Right kidney (tissue), 1 donor: ENCODE measurements at regions not wholly inside any gene's neighbourhood (a gene's known extent, or its start where the extent isn't known, plus 50 kb on each side); places are given as distances from the start of the nearest gene placed in this dataset.
A peak's percentile ranks its signal among the peaks of the same experiment; 100 is the strongest.

Experiments used
- DNase-seq: peaks from one replicate; pipeline ENCODE4 v3.0.0-alpha.2; 2016

DNA sequence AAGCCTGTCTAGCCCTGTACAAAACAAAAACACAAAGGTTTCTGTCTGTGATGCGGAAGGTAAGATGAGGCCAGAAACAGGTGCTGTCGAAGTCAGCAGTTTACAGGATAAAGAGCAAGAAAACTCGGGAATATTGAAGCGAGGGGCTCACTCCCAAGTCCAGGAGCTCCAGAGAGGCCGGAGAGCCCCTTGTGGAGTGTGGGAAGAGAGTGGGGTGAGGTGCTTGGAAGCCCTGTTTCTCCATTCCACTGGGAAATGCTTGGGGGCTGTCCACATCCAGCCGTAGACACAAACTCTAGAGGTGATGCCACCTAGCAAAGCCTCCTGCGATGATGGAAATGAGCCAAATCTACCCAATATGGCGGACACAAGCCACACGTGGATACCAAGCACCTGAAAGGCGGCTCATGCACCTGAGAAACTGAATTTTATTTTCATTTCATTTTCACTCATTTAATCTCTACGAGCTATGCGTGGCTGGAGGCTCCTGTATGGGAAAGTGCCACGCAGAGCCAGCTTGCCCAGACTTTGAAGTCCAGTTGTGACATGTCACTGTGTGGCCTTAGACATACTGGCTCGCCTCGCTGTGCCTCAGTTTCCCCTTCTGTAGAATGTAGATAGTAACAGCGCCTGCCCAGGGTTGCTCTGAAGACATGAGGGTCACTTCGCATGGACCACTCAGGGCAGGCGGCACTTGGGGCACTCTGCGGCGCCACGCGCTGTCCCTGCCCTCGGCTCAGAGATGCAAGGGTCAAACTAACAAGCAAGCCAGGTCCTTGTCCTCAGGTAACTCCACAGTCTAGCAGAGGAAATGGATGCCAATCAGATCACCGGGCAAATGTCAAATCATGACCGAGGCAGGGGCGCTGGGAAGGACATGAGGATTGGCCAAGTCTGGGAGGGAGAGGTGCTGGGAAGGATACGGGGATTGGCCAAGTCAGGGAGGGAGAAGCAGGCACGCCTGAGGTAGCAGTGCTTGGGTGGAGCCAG lies 684.7 kb downstream of the TBC1D22A start:
- DNase-seq, result no peak

DNA sequence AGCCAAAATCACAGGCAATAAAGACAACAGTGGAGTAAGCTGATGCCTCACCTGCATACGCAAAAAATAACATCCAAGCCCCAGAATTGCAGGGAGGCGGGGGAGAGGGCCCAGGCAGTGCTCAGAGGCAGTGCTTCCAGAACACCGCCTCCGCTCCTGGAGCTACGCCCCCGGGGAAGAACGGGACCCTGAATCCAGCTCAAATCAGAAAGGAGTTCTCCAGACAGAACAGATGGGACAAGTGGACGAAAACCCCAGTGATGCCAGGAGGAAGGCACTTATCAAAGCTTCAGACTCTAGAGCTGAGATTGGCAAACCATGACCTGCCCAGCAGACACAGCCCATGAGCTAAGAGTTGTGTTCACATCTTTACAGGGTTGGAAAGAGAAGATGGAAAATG lies 683.9 kb downstream of the TBC1D22A start:
- DNase-seq, result peak; percentile 10

DNA sequence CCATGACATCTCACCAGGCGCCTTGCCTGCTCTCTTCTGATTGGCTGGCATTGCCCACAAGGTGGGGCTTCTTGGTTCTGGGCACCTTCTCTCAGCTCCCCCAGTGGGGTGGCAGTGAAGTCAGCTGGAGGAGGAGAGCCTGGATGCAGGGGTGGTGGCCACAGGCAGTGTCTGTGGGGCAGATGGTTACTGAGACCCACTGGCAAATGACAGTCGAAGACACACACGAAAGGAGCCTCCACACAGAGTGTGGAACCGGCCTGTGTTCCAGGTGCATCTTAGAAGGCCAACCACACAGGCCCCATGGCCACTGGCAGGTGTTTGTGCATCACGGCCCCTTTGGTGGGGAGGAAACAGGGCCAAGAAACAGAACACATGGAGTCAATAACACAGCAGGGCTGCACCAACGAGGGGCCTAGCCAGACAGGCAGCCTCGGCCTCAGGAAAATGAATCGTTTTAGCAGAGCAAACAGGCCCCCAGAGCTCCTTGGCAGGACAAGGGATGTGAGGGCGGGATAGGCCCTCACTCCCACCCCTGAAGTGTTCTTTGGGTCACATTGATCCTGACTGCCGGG lies 683.4 kb downstream of the TBC1D22A start:
- DNase-seq, result no peak

DNA sequence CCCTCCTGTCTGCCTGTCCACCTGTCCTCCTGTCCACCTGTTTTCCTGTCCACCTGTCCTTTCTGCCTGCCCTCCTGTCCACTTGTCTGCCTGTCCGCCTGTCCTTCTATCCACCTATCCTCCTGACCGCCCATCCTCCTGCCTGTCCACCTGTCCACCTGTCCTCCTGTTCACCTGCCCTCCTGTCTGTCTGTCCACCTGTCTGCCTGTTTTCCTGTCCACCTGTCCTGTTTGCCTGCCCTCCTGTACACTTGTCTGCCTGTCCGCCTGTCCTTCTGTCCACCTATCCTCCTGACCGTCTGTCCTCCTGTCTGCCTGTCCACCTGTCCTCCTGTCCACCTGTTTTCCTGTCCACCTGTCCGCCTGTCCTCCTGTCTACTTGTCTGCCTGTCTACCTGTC lies 682.8 kb downstream of the TBC1D22A start:
- DNase-seq, result no peak

DNA sequence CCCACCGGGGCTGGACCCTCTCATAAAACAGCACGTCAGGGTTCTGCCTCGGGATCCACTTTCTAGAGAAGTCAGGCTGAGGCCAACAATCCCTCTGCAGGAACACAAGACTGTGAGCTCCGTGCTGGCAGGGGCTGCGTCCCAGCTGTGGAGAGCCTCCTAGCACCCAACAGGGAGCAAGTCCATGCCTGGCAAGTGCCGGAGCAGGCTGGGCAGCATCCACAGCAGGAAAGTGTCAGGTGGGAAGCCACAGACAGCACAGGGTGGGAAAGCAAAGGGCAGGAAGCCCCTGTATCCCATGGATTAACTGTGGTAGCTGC lies 682.3 kb downstream of the TBC1D22A start:
- DNase-seq, result no peak

DNA sequence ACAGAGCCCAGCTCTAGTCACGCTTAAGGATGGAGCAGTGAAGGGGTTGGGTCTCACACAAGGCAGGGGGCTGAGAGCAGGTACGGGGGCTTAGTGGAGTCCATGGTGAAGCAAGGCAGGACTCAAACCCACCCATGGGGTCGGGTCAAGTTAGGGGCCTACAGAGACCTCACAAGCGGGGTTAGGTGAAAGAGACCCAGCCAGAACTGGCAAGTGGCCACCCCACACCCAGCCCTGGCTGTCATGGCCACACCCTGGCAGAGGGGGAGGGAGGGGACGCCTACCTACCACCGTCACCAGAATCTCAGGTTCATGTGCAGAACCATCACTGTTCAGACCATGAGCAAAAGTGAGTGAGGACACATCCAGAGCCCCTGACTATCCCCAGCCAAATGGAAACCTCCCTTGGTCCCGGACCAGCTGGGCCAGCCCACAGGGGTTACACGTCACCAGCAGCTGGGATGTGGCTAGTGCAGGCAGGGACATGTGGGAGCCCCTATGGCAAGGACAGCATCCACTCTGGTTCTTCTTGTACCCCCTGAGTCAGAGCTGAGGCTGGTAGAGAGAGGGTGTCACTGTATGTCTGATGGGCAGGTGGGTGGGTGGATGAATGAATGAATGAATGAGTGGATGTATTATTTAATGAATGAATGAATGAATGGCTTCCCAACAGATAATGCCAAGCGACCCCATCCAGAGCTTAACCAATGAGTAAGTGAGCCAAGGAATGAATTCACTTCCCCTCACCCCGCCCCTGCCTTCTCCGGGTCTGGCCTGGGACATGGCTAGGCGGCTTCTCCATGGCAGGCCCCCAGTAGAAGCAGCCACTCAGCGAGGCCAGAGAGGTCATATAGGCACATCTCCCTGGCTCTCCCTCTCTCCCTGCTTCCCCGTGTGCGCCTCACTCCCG lies 681.6 kb downstream of the TBC1D22A start:
- DNase-seq, result no peak

DNA sequence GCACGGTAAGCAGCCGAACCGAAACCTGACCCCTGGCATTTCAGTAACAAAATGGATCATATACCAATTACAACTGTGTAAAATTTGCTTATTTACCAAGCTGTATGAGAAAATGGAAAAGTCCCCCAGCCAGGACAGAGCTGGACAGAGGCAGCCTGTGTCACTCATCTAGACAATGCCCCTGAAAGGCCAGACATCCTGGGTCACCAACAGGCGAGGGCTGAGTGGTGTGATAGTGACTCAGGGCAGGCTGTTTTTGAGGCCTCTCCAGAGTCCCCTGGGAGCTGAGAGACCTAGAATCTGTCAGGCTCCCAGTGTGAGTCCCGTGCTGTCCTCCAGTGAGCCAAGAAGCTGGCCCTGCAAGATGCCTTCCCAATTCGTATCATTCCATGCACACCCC lies 680.4 kb downstream of the TBC1D22A start:
- no peak for DNase-seq

GRCh38 chr22:47439643-47440265 lies 677.3 kb downstream of the TBC1D22A start:
- no peak for DNase-seq

GRCh38 chr22:47437636-47438035 lies 675.2 kb downstream of the TBC1D22A start:
- DNase-seq, result no peak

DNA sequence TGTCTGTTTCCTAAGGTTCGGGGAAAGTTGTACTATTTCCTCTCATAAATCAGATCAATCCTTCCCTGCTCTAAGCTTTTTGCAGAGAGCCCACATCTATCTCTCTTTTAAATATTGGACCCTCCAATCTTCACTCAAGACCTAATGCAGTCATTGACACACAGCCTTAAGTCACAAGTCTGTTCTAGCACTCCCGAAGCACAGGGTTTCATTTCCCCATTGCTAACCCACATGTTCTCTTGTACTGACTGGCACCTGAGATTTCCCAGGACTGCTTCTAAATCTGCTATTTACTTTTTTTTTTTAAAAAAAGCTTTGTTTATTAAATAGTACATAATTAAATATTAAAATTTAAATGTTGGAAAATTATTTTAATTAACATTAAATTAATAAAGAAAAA lies 674.7 kb downstream of the TBC1D22A start:
- no peak for DNase-seq

DNA sequence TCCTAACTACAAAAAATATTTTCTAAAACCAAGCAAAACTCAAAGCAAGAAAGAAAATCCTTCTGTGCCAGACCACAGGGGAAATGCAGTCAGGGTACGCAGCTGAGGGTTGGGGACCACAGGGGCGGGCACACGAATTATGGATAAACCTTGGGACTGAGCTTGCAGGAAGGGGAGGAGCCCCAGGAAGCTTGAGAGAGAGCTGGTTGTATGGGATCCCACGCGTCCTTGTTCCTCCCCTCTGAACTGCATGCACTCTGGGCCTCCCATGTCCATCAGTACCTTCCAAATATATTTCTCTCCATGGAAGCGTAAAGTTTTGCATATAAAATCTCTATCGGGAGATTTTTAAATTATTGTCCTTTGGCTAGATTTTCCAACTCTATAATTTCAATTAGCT lies 673.4 kb downstream of the TBC1D22A start:
- no peak for DNase-seq

- no peak for DNase-seq
Measured at GRCh38 chr22:47435204-47435487, 672.7 kb downstream of the TBC1D22A start.

GRCh38 chr22:47434336-47435203 lies 672.1 kb downstream of the TBC1D22A start:
- no peak for DNase-seq

GRCh38 chr22:47433627-47434026 lies 671.2 kb downstream of the TBC1D22A start:
- DNase-seq, result no peak

GRCh38 chr22:47432683-47433082 lies 670.2 kb downstream of the TBC1D22A start:
- no peak for DNase-seq

- DNase-seq, result no peak
Measured at GRCh38 chr22:47423861-47424820, 661.7 kb downstream of the TBC1D22A start.

- DNase-seq, result no peak
Measured at GRCh38 chr22:47423266-47423665, 660.8 kb downstream of the TBC1D22A start.

DNA sequence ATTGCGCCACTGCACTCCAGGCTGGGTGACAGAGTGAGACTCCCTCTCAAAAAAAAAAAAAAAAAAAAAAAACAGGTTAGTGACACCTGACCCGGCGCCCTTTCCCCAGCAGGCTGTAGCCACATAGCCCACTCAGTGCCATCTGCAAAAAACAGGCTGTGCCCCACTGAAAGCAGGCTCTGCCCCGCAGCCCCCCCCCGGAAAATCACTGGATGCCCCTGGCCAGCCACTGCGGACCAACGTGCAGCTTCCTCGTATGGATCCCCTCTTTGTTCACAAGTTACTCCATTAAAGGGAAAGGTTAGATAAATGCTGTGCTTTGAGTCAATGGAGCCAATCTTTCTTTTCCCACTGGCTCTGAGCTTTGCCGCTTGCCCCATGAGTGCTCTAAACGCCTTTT lies 660.3 kb downstream of the TBC1D22A start:
- DNase-seq, result no peak

- DNase-seq, result no peak
Measured at GRCh38 chr22:47421846-47422245, 659.4 kb downstream of the TBC1D22A start.

- no peak for DNase-seq
Measured at GRCh38 chr22:47420211-47420610, 657.8 kb downstream of the TBC1D22A start.

- DNase-seq, result no peak
Measured at GRCh38 chr22:47419239-47419638, 656.8 kb downstream of the TBC1D22A start.
